ENCODE measurements at regions not wholly inside any gene's neighbourhood (a gene's known extent, or its start where the extent isn't known, plus 50 kb on each side); places are given as distances from the start of the nearest gene placed in this dataset.
"Not testable (repeated sequence)": the region's sequence is repeated elsewhere in the genome, so short reads cannot be mapped to it uniquely, and the experiment has no call there.

DNA sequence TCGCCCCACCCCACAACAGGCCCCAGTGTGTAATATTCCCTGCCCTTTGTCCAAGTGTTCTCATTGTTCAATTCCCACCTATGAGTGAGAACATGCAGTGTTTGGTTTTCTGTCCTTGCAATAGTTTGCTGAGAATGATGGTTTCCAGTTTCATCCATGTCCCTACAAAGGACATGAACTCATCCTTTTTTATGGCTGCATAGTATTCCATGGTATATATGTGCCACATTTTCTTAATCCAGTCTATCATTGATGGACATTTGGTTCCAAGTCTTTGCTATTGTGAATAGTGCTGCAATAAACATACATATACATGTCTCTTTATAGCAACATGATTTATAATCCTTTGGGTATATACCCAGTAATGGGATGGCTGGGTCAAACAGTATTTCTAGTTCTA lies 132.7 kb downstream of the SNX10 start:
- H3K4me3 ChIP-seq (ENCODE audit: low read length); DNase-seq (ENCODE audit: low read depth): not testable (repeated sequence)

DNA sequence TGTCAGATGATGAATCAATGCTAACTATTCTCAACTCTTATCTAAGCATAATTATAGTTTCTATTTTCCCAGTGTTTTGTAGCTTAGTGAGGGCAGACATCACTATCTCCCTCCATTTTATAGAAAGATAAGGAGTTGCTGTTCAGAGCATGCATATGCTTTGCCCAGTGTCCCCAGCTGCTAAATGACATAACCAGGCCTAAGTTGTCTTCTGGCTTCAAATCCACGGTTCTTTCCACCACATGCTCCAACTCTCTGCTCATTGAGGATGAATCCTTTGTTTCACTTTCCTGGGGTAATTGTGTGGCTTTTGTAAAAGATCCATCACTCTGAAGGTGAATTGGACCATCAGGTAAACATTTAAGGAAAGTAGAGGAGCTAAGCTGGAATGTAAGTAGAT lies 134.0 kb downstream of the SNX10 start:
- no peak overlapping the region for H3K4me3 ChIP-seq (ENCODE audit: low read length)
- no peak for DNase-seq (ENCODE audit: low read depth)
- TF ChIP-seq, protein P1, sequence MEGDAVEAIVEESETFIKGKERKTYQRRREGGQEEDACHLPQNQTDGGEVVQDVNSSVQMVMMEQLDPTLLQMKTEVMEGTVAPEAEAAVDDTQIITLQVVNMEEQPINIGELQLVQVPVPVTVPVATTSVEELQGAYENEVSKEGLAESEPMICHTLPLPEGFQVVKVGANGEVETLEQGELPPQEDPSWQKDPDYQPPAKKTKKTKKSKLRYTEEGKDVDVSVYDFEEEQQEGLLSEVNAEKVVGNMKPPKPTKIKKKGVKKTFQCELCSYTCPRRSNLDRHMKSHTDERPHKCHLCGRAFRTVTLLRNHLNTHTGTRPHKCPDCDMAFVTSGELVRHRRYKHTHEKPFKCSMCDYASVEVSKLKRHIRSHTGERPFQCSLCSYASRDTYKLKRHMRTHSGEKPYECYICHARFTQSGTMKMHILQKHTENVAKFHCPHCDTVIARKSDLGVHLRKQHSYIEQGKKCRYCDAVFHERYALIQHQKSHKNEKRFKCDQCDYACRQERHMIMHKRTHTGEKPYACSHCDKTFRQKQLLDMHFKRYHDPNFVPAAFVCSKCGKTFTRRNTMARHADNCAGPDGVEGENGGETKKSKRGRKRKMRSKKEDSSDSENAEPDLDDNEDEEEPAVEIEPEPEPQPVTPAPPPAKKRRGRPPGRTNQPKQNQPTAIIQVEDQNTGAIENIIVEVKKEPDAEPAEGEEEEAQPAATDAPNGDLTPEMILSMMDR (conservative IDR thresholded peaks at IDR 0.05; ENCODE audit: low read depth, low read length): no peak

DNA sequence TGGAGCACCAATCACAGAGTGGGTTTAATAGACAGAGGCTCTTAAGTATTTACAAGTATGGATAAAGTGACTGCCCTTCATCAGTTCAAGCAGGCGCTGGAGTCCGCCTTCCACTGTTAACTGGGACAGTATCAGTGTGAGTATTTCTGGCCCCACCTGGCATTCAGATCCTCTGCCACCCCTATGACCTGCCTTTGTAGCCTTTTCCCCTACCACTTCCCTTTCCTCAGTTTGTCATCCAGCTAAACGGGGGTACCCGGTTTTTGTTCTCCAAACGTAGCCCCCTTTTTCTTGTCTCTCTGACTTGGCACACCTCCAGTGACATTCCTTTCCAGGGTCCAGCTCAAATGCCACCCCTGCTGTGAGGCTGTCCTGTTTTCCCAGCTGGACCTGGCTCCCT lies 134.4 kb downstream of the SNX10 start:
- TF ChIP-seq, protein P1 (conservative IDR thresholded peaks at IDR 0.05; ENCODE audit: low read depth, low read length): no peak
- no peak overlapping the region for H3K4me3 ChIP-seq (ENCODE audit: low read length)
- no peak for DNase-seq (ENCODE audit: low read depth)

DNA sequence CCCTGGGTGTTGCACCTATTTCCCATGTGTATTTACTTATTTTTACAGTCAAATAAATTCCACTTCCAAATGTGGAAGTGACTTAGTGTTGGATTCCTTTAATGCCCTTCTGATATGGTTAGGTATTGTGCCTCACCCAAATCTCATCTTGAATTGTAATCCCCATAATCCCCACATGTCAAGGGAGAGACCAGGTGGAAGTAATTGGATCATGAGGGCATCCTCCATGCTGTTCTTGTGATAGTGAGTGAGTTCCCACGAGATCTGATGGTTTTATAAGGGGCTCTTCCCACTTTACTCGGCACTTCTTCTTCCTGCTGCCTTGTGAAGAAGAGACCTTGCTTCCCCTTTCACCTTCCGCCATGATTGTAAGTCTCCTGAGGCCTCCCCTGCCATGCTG lies 136.9 kb downstream of the SNX10 start:
- H3K4me3 ChIP-seq (ENCODE audit: low read length): no peak overlapping the region
- DNase-seq (ENCODE audit: low read depth): peak; percentile 20
- TF ChIP-seq, protein P1 (conservative IDR thresholded peaks at IDR 0.05; ENCODE audit: low read depth, low read length): no peak

GRCh38 chr7:26429168-26429567 lies 137.5 kb downstream of the SNX10 start:
- no peak for DNase-seq (ENCODE audit: low read depth)
- TF ChIP-seq, protein P1 (conservative IDR thresholded peaks at IDR 0.05; ENCODE audit: low read depth, low read length): no peak
- no peak overlapping the region for H3K4me3 ChIP-seq (ENCODE audit: low read length)

- TF ChIP-seq, protein P1 (conservative IDR thresholded peaks at IDR 0.05; ENCODE audit: low read depth, low read length): no peak
- no peak for DNase-seq (ENCODE audit: low read depth)
- H3K4me3 ChIP-seq (ENCODE audit: low read length): no peak overlapping the region
Observed at GRCh38 chr7:26434974-26435373, 143.3 kb downstream of the SNX10 start.

DNA sequence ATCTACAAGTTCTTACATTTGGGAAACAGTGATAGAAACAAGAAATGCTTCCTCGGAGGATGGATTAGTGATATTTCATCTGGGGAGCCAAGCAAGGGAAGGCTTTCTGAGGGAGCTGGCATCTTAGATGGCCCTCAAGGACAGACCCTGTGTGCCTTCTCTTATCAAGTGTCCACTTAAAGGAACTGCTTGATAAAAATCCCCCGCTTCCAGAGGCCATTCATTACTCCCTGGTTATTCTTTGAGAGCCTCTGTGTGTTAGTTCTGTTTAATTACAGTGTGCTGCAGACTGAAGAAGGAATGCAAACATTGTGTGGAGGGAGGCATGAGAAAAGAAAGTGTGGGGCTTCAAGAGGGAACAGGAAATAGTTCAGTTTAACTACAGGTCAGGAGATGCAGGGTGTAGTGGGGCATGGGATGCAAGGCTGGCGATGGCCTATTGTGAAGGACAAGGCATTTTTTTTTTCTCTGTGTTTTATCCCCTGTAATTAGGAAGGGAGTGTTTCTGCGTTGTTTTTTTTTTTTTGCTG lies 145.4 kb downstream of the SNX10 start:
- no peak for DNase-seq (ENCODE audit: low read depth)
- H3K4me3 ChIP-seq (ENCODE audit: low read length): no peak overlapping the region
- TF ChIP-seq, protein P1 (conservative IDR thresholded peaks at IDR 0.05; ENCODE audit: low read depth, low read length): no peak

DNA sequence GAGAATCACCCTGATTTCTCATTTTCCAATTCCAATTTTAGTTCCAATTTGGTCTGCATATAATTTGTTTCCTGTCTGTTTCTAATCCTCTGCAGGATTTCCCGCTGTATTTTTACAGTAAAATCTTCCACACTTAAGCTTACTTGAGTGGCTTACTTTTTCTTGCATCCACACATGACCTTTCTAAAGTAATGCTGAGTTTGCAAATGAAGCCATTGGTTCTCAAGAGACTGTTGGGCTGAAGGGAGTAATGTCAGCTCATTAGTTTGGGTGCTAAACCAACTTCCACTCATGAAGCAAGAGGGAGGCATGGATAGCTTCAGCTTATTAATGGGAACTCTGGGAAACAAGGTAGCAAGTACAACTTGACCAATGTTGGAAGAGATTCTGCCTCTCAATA lies 146.4 kb downstream of the SNX10 start:
- no peak overlapping the region for H3K4me3 ChIP-seq (ENCODE audit: low read length)
- DNase-seq (ENCODE audit: low read depth): no peak
- TF ChIP-seq, protein P1 (conservative IDR thresholded peaks at IDR 0.05; ENCODE audit: low read depth, low read length): no peak
